CD4-positive, alpha-beta T cell treated with Interleukin-4 for 1 hour (primary cell): ENCODE measurements at regions not wholly inside any gene's neighbourhood (a gene's known extent, or its start where the extent isn't known, plus 50 kb on each side); places are given as distances from the start of the nearest gene placed in this dataset.

Source experiments
- DNase-seq, 2 donors: peaks; one replicate each; pipeline ENCODE4 v3.0.0-alpha.2; 2020 to 2022

- no peak for DNase-seq
These were observed 59.2 kb upstream of the TFAP2D start for GRCh38 chr6:50654155-50654554.

GRCh38 chr6:50655848-50656453 lies 57.4 kb upstream of the TFAP2D start:
- DNase-seq = no peak

GRCh38 chr6:50657513-50657912 lies 55.8 kb upstream of the TFAP2D start:
- no peak for DNase-seq

- no peak for DNase-seq
These were observed 54.8 kb upstream of the TFAP2D start for GRCh38 chr6:50658561-50658960.

- no peak for DNase-seq
These were observed 51.7 kb upstream of the TFAP2D start for GRCh38 chr6:50661636-50662035.
